ENCODE measurements at regions not wholly inside any gene's neighbourhood (a gene's known extent, or its start where the extent isn't known, plus 50 kb on each side); places are given as distances from the start of the nearest gene placed in this dataset.
"Not testable (repeated sequence)": the region's sequence is repeated elsewhere in the genome, so short reads cannot be mapped to it uniquely, and the experiment has no call there.

GRCh38 chr2:16417726-16418125 lies 247.9 kb downstream of the CYRIA start:
- Histone ChIP-seq H3K9ac (no peak overlapping the region), H3K9me3 (ENCODE audit: control insufficient read depth, low read length) (no peaks in the 10 kb centered on the region), H3K79me2 (no peaks in the 10 kb centered on the region), H2AFZ (no peak overlapping the region), H3K27me3 (ENCODE audit: control insufficient read depth, insufficient read depth, low read length) (no peaks in the 10 kb centered on the region), H3K36me3 (ENCODE audit: control insufficient read depth, insufficient read depth, low read length) (no peaks in the 10 kb centered on the region), H3K27ac (no peak overlapping the region), H3K4me2 (ENCODE audit: low read length) (no peak overlapping the region), H3K4me1 (no peaks in the 10 kb centered on the region), H3K4me3 (ENCODE audit: low read depth, low read length) (no peak overlapping the region)
- no peak for TF ChIP-seq CTCF (IDR thresholded peaks at IDR 0.05)

- TF ChIP-seq CTCF (IDR thresholded peaks at IDR 0.05) = no peak
- H3K27me3 ChIP-seq (ENCODE audit: control insufficient read depth, insufficient read depth, low read length) = no peaks in the 10 kb centered on the region
- H3K27ac ChIP-seq = no peak overlapping the region
- H3K4me3 ChIP-seq (ENCODE audit: low read depth, low read length) = no peak overlapping the region
- H3K9ac ChIP-seq = no peak overlapping the region
- no peak overlapping the region for H3K4me2 ChIP-seq (ENCODE audit: low read length)
- no peaks in the 10 kb centered on the region for H3K79me2 ChIP-seq
- H3K9me3 ChIP-seq (ENCODE audit: control insufficient read depth, low read length) = no peaks in the 10 kb centered on the region
- no peak overlapping the region for H2AFZ ChIP-seq
- no peaks in the 10 kb centered on the region for H3K36me3 ChIP-seq (ENCODE audit: control insufficient read depth, insufficient read depth, low read length)
- no peaks in the 10 kb centered on the region for H3K4me1 ChIP-seq
Observed at GRCh38 chr2:16416651-16417050, 249.0 kb downstream of the CYRIA start.

DNA sequence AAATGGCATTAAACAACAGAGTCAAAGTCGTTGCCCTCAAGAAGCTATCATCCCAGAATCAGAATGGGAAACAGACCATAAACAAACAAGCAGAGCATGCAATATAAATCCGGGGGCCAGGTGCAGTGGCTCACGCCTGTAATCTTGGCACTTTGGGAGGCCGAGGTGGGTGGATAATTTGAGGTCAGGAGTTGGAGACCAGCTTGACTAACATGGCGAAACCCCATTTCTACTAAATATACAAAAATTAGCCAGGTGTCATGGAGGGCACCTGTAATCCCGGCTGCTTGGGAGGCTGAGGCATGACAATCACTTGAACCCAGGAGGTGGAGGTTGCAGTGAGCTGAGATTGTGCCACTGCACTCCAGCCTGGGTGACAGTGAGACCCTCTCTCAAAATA lies 249.8 kb downstream of the CYRIA start:
- H3K9ac ChIP-seq; H3K4me1 ChIP-seq; H3K27ac ChIP-seq; H3K27me3 ChIP-seq (ENCODE audit: control insufficient read depth, insufficient read depth, low read length); H3K36me3 ChIP-seq (ENCODE audit: control insufficient read depth, insufficient read depth, low read length); H3K4me2 ChIP-seq (ENCODE audit: low read length); H2AFZ ChIP-seq; H3K4me3 ChIP-seq (ENCODE audit: low read depth, low read length); H3K79me2 ChIP-seq; H3K9me3 ChIP-seq (ENCODE audit: control insufficient read depth, low read length): not testable (repeated sequence)

GRCh38 chr2:16413947-16414346 lies 251.7 kb downstream of the CYRIA start:
- Histone ChIP-seq H3K36me3 (ENCODE audit: control insufficient read depth, insufficient read depth, low read length) (no peaks in the 10 kb centered on the region), H3K79me2 (no peaks in the 10 kb centered on the region), H3K9ac (no peak overlapping the region), H3K4me1 (no peaks in the 10 kb centered on the region), H3K27me3 (ENCODE audit: control insufficient read depth, insufficient read depth, low read length) (no peaks in the 10 kb centered on the region), H3K9me3 (ENCODE audit: control insufficient read depth, low read length) (no peaks in the 10 kb centered on the region), H3K4me3 (ENCODE audit: low read depth, low read length) (no peak overlapping the region), H2AFZ (no peak overlapping the region), H3K27ac (no peak overlapping the region), H3K4me2 (ENCODE audit: low read length) (no peak overlapping the region)
- no peak for TF ChIP-seq CTCF (IDR thresholded peaks at IDR 0.05)

DNA sequence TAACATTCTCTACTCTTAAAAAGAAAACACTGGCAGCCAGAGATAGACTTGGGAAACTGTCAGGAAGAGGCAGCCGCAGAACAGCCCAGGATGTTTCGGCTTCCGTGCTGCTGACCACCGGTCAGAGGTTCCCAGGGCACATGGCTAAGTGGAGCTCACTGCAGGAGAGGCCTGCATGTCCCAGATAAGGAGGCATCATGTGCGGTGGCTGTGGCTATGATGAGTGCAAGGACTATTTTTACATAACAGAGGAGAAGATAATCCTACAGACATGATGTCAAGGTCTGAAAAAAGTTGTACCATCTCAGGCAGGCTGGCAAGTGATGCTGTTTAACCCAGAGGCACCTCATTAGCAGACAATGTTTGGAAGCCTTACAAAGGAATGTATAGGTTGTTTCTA lies 252.3 kb downstream of the CYRIA start:
- Histone ChIP-seq H3K4me1 (no peaks in the 10 kb centered on the region), H2AFZ (no peak overlapping the region), H3K4me3 (ENCODE audit: low read depth, low read length) (no peak overlapping the region), H3K4me2 (ENCODE audit: low read length) (no peak overlapping the region), H3K9me3 (ENCODE audit: control insufficient read depth, low read length) (no peaks in the 10 kb centered on the region), H3K9ac (no peak overlapping the region), H3K36me3 (ENCODE audit: control insufficient read depth, insufficient read depth, low read length) (no peaks in the 10 kb centered on the region), H3K27me3 (ENCODE audit: control insufficient read depth, insufficient read depth, low read length) (no peaks in the 10 kb centered on the region), H3K27ac (no peak overlapping the region), H3K79me2 (no peaks in the 10 kb centered on the region)
- TF ChIP-seq CTCF (IDR thresholded peaks at IDR 0.05) = no peak
